ENCODE measurements at regions not wholly inside any gene's neighbourhood (a gene's known extent, or its start where the extent isn't known, plus 50 kb on each side); places are given as distances from the start of the nearest gene placed in this dataset.

DNA sequence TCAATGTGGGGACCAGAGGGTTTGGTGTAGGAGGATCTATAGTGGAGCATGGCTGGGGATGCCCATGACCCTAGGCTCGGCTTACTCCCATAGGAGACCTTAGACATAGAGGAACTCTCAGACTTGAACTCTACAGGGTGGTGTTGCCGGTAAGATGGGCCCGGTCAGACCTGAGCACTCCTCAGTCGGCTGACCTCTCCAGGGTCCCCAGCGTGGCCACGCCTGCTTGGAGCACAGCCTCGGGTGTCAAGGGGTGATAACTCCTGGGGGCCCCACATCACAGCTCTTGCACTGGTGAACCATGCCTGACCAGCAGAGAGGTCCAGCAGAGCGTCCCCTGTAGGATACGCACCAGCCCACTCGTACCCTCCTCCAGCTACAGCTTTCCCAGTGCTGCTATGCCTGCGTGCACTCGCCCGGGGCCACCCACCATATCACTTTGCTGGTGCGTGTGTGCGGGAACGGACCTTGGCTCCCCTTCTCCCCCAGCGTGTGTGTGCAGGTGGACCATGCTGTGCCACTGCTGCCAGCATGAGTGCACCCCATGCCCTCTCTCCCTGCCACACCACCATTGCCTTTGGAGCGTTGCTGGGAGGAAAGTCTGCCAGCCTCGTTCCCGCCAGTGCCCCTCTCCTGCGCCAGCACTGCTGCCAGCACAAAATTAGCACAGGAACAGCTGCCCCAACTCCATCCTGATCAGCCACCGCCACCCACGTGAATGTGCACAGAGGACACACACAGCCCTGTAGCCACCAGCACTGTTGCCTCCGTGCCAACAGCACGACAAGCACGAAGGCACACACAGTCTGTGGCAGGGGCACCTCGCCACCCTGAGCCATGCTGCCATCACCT, 806.6 kb downstream of the GLUD2 start:
- no peak for TF ChIP-seq POLR2A (IDR thresholded peaks at IDR 0.05)
- TF ChIP-seq, protein P1, sequence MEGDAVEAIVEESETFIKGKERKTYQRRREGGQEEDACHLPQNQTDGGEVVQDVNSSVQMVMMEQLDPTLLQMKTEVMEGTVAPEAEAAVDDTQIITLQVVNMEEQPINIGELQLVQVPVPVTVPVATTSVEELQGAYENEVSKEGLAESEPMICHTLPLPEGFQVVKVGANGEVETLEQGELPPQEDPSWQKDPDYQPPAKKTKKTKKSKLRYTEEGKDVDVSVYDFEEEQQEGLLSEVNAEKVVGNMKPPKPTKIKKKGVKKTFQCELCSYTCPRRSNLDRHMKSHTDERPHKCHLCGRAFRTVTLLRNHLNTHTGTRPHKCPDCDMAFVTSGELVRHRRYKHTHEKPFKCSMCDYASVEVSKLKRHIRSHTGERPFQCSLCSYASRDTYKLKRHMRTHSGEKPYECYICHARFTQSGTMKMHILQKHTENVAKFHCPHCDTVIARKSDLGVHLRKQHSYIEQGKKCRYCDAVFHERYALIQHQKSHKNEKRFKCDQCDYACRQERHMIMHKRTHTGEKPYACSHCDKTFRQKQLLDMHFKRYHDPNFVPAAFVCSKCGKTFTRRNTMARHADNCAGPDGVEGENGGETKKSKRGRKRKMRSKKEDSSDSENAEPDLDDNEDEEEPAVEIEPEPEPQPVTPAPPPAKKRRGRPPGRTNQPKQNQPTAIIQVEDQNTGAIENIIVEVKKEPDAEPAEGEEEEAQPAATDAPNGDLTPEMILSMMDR (IDR thresholded peaks at IDR 0.05), result no peak
- TF ChIP-seq POLR2AphosphoS5 (IDR thresholded peaks at IDR 0.05), result no peak
